ENCODE measurements at regions not wholly inside any gene's neighbourhood (a gene's known extent, or its start where the extent isn't known, plus 50 kb on each side); places are given as distances from the start of the nearest gene placed in this dataset.

DNA sequence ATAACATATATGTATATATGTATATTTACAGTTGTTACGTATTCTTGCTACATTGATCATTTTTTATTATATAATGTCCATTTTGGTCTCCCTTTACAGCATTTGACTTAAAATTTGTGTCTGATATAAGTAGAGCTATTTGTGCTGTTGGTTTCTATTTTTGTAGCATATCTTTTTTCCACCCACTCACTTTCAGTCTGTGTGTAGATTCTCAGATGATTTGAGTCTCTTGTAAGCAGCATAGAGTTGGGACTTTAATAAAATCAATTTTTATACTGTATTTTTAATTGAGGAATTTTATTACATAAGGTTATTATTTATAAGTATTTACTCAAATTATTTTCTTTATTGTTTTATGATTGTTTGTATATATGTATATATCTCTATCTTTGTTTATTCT lies 1293.7 kb downstream of the TMEM121 start:
- H3K9ac ChIP-seq (ENCODE audit: insufficient read depth, low read depth, low read length) = no peak overlapping the region
- WGBS (ENCODE audit: low lambda C conversion rate) = 83% methylated on average over 1 of the region's 1 CpG
- TF ChIP-seq SKI (IDR thresholded peaks at IDR 0.05; ENCODE audit: partially characterized antibody) (no peak), EEA1 (CRISPR knock-in tag; IDR thresholded peaks at IDR 0.05; ENCODE audit: borderline replicate concordance) (no peak)
- TF ChIP-seq, protein P1, sequence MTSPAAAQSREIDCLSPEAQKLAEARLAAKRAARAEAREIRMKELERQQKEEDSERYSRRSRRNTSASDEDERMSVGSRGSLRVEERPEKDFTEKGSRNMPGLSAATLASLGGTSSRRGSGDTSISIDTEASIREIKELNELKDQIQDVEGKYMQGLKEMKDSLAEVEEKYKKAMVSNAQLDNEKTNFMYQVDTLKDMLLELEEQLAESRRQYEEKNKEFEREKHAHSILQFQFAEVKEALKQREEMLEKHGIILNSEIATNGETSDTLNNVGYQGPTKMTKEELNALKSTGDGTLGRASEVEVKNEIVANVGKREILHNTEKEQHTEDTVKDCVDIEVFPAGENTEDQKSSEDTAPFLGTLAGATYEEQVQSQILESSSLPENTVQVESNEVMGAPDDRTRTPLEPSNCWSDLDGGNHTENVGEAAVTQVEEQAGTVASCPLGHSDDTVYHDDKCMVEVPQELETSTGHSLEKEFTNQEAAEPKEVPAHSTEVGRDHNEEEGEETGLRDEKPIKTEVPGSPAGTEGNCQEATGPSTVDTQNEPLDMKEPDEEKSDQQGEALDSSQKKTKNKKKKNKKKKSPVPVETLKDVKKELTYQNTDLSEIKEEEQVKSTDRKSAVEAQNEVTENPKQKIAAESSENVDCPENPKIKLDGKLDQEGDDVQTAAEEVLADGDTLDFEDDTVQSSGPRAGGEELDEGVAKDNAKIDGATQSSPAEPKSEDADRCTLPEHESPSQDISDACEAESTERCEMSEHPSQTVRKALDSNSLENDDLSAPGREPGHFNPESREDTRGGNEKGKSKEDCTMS (CRISPR knock-in tag; conservative IDR thresholded peaks at IDR 0.05) = no peak
- TF ChIP-seq, protein P2, sequence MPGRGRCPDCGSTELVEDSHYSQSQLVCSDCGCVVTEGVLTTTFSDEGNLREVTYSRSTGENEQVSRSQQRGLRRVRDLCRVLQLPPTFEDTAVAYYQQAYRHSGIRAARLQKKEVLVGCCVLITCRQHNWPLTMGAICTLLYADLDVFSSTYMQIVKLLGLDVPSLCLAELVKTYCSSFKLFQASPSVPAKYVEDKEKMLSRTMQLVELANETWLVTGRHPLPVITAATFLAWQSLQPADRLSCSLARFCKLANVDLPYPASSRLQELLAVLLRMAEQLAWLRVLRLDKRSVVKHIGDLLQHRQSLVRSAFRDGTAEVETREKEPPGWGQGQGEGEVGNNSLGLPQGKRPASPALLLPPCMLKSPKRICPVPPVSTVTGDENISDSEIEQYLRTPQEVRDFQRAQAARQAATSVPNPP (CRISPR knock-in tag; IDR thresholded peaks at IDR 0.05) = no peak
- TF ChIP-seq, protein P3, sequence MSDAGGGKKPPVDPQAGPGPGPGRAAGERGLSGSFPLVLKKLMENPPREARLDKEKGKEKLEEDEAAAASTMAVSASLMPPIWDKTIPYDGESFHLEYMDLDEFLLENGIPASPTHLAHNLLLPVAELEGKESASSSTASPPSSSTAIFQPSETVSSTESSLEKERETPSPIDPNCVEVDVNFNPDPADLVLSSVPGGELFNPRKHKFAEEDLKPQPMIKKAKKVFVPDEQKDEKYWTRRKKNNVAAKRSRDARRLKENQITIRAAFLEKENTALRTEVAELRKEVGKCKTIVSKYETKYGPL (CRISPR knock-in tag; IDR thresholded peaks at IDR 0.05) = no peak
- TF ChIP-seq, protein P4, sequence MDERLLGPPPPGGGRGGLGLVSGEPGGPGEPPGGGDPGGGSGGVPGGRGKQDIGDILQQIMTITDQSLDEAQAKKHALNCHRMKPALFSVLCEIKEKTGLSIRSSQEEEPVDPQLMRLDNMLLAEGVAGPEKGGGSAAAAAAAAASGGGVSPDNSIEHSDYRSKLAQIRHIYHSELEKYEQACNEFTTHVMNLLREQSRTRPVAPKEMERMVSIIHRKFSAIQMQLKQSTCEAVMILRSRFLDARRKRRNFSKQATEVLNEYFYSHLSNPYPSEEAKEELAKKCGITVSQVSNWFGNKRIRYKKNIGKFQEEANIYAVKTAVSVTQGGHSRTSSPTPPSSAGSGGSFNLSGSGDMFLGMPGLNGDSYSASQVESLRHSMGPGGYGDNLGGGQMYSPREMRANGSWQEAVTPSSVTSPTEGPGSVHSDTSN (CRISPR knock-in tag; IDR thresholded peaks at IDR 0.05) = no peak
- H3K79me2 ChIP-seq (ENCODE audit: insufficient read depth, low read length) = no peaks in the 10 kb centered on the region
- H3K9me3 ChIP-seq (ENCODE audit: low read length) = no peaks in the 10 kb centered on the region
- H3K4me2 ChIP-seq (ENCODE audit: low read depth, low read length) = no peak overlapping the region
- no peak overlapping the region for H2AFZ ChIP-seq (ENCODE audit: low read length)
- H3K27me3 ChIP-seq (ENCODE audit: control insufficient read depth in 1 of 2, insufficient read depth in 2 of 2, low read length in 2 of 2) = peaks cover 0 to 6% of the 10 kb centered on the region in 2 experiments; a peak in 1 of 5 replicates
- no peak overlapping the region for H3K27ac ChIP-seq (ENCODE audit: extremely low read length, insufficient read depth, low read length)
- FAIRE-seq (no peak), ATAC-seq (no peak), DNase-seq (ENCODE audit: low spot score) (no peak)
- BruUV-seq (replicated peaks) = no TSS peak
- intact Hi-C loops (cut with micrococcal nuclease; ENCODE audit: unreplicated experiment) (no loop called here), in situ Hi-C loops (cut with HindIII; ENCODE audit: extremely low pct_ligation_motif_present, low pct_unique_long_range_greater_than_20kb) (no loop called here)
- POLR2A ChIA-PET = no interaction called here
- H4K20me1 ChIP-seq (ENCODE audit: insufficient read depth, low read length) = no peaks in the 10 kb centered on the region
- no peaks in the 10 kb centered on the region for H3K36me3 ChIP-seq (replicated peaks in 1 of 2; ENCODE audit: control insufficient read depth in 1 of 2, insufficient read depth in 2 of 2, low read length in 2 of 2)
- no peaks in the 10 kb centered on the region for H3K4me1 ChIP-seq (ENCODE audit: insufficient read depth, low read length)
- H3K4me3 ChIP-seq (replicated peaks in 1 of 3; ENCODE audit: insufficient read depth in 1 of 3, low read depth in 2 of 3, low read length in 3 of 3) = no peak overlapping the region
- CTCF ChIA-PET (ENCODE audit: low intra/inter-chr PET ratio, low total read pairs) = no interaction called here

Data from HepG2 (cell line).